Activated T-cell treated with anti-CD3 and anti-CD28 coated beads, Interleukin-2, amount 50 U/mL, for 4 hours (primary cell): ENCODE measurements at regions not wholly inside any gene's neighbourhood (a gene's known extent, or its start where the extent isn't known, plus 50 kb on each side); places are given as distances from the start of the nearest gene placed in this dataset.

ENCODE experiments used
- ATAC-seq, 2 donors: fragments of 200-7000 bp; cut with Tn5 transposase; one replicate each; pipeline ENCODE4 v1.10.0; 2021
- DNase-seq: peaks from one replicate; pipeline ENCODE4 v3.0.0-alpha.2; 2020
- H3K27me3 Mint-ChIP-seq: one replicate; pipeline ENCODE4 v1.8.0; 2021; ENCODE audit warnings: low read depth, mixed read lengths
- H3K36me3 Mint-ChIP-seq: one replicate; pipeline ENCODE4 v1.8.0; 2022; ENCODE audit warnings: mixed read lengths; ENCODE audit not compliant: insufficient read depth
- H3K4me1 Mint-ChIP-seq: one replicate; pipeline ENCODE4 v1.8.0; 2021; ENCODE audit warnings: low read depth, mixed read lengths
- H3K4me3 Mint-ChIP-seq: one replicate; pipeline ENCODE4 v1.8.0; 2021; ENCODE audit warnings: mild to moderate bottlenecking, moderate library complexity, mixed read lengths
- H3K9me3 Mint-ChIP-seq: one replicate; pipeline ENCODE4 v1.8.0; 2021; ENCODE audit warnings: mixed read lengths

DNA sequence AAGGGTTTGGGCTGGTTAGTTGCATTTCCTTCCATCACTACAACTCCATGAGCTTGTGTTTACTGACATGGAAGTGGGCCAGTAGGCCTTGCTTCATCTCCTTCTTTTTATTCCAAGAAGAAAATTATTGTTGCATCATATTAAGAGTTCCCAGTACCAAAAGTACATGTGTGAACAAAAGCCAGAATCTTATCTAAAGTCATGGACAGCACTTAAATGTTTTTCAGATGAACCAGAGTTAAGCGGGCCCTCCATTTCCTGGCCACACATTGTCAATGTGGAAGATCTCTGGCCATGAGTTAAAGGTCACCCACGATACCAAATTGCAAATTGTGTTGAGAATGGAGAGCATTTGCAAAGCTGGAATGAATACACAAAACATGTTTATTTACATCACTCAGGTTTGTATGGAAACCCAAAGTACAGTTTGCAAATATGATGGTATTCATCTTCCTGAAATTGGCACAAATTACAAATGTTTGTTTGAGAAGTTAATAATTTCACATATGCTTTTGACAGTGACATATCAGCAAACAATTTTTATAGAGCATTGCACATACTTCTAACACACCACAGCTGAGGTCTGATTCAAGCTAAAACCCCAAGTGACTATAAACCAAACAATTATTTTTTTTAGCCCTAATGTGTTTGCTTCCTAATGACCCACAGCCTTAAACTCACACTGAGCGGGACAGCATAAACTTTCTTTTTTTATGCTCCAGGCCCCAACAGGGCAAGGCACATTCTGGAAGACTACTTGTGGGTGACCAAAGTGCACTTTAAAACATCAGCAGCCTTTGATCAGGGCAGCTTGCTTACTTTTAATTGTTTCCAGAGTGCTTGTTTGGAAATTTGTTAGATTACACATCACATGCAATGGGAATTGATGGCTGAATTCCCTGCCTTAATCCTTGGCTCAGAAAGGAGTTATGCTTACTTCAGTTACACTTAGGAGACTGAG, 502.9 kb upstream of the SLIT2 start:
- Mint-ChIP-seq H3K9me3 (peaks cover 2% of the 10 kb centered on the region), H3K27me3 (no peaks in the 10 kb centered on the region), H3K4me1 (no peaks in the 10 kb centered on the region), H3K4me3 (no peak overlapping the region), H3K36me3 (no peaks in the 10 kb centered on the region)
- no peak for DNase-seq
- no peak for ATAC-seq

DNA sequence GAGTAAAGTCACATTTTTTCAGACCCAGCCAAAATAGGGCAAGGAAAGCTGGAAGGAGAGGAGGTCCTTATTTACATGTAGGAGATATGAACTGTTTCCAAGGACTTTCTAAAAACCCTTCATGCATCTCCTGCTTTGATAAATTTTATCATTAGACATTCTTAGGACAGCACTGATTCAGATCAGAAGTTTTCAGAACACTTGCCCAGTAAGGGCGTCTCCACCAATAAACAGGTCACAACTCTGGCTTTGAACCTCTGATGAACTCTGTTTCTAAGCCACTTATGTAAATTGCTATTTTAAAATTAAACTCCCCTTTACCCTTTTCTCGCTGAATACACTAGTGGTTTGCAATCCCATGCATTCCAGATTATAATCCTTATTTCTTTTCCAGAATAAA, 505.3 kb upstream of the SLIT2 start:
- H3K27me3 Mint-ChIP-seq, result no peaks in the 10 kb centered on the region
- peaks cover 2% of the 10 kb centered on the region for H3K9me3 Mint-ChIP-seq
- H3K4me1 Mint-ChIP-seq, result no peaks in the 10 kb centered on the region
- ATAC-seq (no peak), DNase-seq (no peak)
- no peak overlapping the region for H3K4me3 Mint-ChIP-seq
- H3K36me3 Mint-ChIP-seq, result no peaks in the 10 kb centered on the region

GRCh38 chr4:19743115-19743638, 508.5 kb upstream of the SLIT2 start:
- H3K4me3 Mint-ChIP-seq, result no peak overlapping the region
- H3K27me3 Mint-ChIP-seq, result no peaks in the 10 kb centered on the region
- DNase-seq, result no peak
- no peaks in the 10 kb centered on the region for H3K4me1 Mint-ChIP-seq
- ATAC-seq, result no peak
- H3K9me3 Mint-ChIP-seq, result peaks cover 2% of the 10 kb centered on the region
- H3K36me3 Mint-ChIP-seq, result no peaks in the 10 kb centered on the region

- H3K27me3 Mint-ChIP-seq, result no peaks in the 10 kb centered on the region
- H3K36me3 Mint-ChIP-seq, result no peaks in the 10 kb centered on the region
- DNase-seq (no peak), ATAC-seq (no peak)
- no peak overlapping the region for H3K4me3 Mint-ChIP-seq
- peaks cover 3% of the 10 kb centered on the region for H3K9me3 Mint-ChIP-seq
- no peaks in the 10 kb centered on the region for H3K4me1 Mint-ChIP-seq
Observed at GRCh38 chr4:19739101-19739651, 512.5 kb upstream of the SLIT2 start.

DNA sequence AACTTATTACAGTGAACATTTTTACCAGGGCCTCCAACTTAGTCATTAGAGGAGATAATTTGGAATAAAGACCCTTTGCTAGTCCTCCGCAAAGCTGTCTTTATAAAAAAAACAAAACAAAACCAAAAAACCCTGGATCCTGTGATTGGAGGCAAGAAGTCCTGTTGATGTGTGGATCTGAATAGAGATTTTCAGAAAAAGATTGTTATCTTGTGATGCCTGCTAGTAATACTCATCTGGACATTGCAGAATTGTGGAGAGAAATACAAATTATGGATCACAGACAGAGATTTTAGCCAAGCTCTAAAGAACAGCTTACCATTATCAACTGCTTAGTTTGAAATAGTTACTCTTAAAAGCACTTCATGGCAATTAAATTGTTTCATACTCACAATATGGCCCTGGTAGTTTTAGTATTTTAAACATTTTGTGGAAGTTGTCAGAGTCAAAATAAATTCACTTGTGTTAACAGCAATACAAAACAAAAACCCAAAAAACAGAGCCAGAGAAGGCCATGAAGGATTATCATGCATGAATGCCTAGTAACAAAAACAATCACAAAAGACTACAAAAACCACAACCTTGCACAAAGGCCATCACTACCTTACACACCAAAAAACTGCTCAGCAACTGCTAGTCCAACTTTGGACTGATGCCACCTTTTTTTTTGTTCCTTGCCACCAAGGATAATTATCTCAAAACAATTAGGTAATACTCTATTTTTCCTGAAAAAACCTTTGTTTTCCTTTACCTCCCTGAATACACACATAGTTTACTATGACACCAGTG, 514.5 kb upstream of the SLIT2 start:
- Mint-ChIP-seq H3K4me1 (no peaks in the 10 kb centered on the region), H3K9me3 (peaks cover 5% of the 10 kb centered on the region), H3K4me3 (no peak overlapping the region), H3K27me3 (no peaks in the 10 kb centered on the region), H3K36me3 (no peaks in the 10 kb centered on the region)
- ATAC-seq (no peak), DNase-seq (no peak)

DNA sequence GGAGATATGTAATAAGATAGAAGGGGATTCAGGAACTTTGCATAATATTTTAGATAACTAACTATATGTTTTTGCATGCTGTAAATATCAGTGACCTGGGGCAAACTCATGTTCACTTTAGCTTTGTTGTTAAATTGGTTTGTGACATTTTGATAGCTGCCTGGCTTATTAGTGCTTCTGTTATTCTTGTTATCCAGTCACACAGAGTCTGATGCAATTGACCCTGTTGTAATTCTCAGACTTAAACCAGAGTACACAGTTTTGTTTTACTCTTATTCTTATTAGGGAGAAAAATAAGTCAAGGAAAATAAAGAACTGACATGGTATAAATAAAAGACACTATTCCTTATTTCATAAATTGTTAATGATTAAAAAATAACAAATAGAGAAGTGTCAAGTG, 516.7 kb upstream of the SLIT2 start:
- DNase-seq, result no peak
- no peaks in the 10 kb centered on the region for H3K27me3 Mint-ChIP-seq

GRCh38 chr4:19729886-19730651, 521.6 kb upstream of the SLIT2 start:
- peaks cover 5% of the 10 kb centered on the region for H3K9me3 Mint-ChIP-seq
- no peak overlapping the region for H3K4me3 Mint-ChIP-seq
- peaks cover 8% of the 10 kb centered on the region for H3K4me1 Mint-ChIP-seq
- no peaks in the 10 kb centered on the region for H3K27me3 Mint-ChIP-seq
- H3K36me3 Mint-ChIP-seq, result no peaks in the 10 kb centered on the region
- no peak for DNase-seq
- ATAC-seq, result no peak

More for the DNA sequence above, 516.7 kb upstream of the SLIT2 start:
- Mint-ChIP-seq H3K36me3 (no peaks in the 10 kb centered on the region), H3K9me3 (peaks cover 5% of the 10 kb centered on the region), H3K4me1 (peaks cover 3% of the 10 kb centered on the region), H3K4me3 (no peak overlapping the region)
- ATAC-seq, result no peak

- no peaks in the 10 kb centered on the region for H3K36me3 Mint-ChIP-seq
- DNase-seq (no peak), ATAC-seq (no peak)
- H3K27me3 Mint-ChIP-seq, result no peaks in the 10 kb centered on the region
- H3K9me3 Mint-ChIP-seq, result no peaks in the 10 kb centered on the region
- H3K4me3 Mint-ChIP-seq, result no peak overlapping the region
- H3K4me1 Mint-ChIP-seq, result peaks cover 8% of the 10 kb centered on the region
Observed at GRCh38 chr4:19728773-19729172, 522.9 kb upstream of the SLIT2 start.

GRCh38 chr4:19727141-19727540, 524.6 kb upstream of the SLIT2 start:
- DNase-seq, result no peak
- H3K36me3 Mint-ChIP-seq, result no peaks in the 10 kb centered on the region
- peaks cover 8% of the 10 kb centered on the region for H3K4me1 Mint-ChIP-seq
- H3K27me3 Mint-ChIP-seq, result no peaks in the 10 kb centered on the region
- no peak for ATAC-seq
- H3K4me3 Mint-ChIP-seq, result no peak overlapping the region
- peaks cover 8% of the 10 kb centered on the region for H3K9me3 Mint-ChIP-seq

DNA sequence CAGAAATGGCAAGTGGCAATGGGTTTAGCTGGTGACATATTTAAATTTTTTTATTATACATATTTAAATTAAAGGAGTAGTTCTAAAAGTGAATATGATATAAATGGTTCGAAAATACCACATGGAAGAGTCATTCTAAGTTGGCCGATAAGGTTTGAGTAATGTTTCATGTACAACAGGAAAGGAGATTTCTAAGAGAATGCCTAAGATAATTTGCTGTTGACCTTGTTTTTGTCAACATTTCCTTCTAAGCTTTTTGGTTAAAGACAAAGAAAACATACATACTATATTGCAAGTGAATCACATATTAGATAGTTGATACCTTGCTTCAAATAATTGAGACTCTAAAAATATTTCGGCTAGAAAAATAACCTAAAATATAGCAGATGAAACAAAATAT, 526.6 kb upstream of the SLIT2 start:
- H3K4me1 Mint-ChIP-seq, result peaks cover 6% of the 10 kb centered on the region
- no peaks in the 10 kb centered on the region for H3K36me3 Mint-ChIP-seq
- ATAC-seq (no peak), DNase-seq (no peak)
- peaks cover 10% of the 10 kb centered on the region for H3K9me3 Mint-ChIP-seq
- H3K4me3 Mint-ChIP-seq, result no peak overlapping the region
- H3K27me3 Mint-ChIP-seq, result no peaks in the 10 kb centered on the region

DNA sequence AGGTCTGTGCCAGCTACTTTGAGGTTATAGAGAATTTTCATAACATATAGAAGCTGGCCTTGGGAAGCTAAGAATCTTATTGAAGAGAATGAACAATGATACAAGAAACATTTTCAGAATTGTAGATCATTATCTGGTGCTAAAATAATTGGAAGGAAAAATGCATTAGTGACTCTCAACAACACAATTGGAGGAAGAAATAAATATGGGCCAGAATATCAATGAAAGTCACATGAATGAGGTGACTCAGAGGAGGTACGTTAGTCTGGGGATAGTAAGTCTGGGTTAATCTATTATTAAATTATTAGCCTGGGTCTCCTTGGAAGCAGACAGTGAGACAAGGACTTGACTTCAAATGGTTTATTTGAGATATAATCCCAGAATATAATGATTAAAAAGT, 529.3 kb upstream of the SLIT2 start:
- Mint-ChIP-seq H3K27me3 (no peaks in the 10 kb centered on the region), H3K4me1 (no peaks in the 10 kb centered on the region), H3K4me3 (no peak overlapping the region), H3K9me3 (peaks cover 17% of the 10 kb centered on the region), H3K36me3 (no peaks in the 10 kb centered on the region)
- ATAC-seq (no peak), DNase-seq (no peak)

DNA sequence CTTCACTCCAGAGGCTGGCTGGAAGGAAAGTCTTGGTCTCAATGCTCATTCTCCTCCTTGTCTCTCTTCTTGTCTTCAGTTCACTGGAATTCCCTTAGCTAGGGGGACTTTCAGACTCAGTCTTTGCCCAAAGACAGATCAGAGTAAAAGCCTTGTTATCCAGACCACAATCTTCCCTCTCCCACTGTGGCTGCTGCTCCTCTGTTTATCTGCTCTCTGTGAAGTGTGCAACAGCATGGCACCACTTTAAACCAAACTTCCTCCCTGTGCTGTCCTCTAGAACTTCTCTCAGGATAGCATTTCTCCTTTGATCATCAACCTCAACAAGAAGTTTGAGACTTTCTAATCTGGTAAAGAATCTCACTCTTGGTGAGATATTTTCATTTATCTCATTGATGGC, 530.1 kb upstream of the SLIT2 start:
- Mint-ChIP-seq H3K9me3 (peaks cover 17% of the 10 kb centered on the region), H3K4me3 (no peak overlapping the region), H3K36me3 (no peaks in the 10 kb centered on the region), H3K4me1 (no peaks in the 10 kb centered on the region), H3K27me3 (no peaks in the 10 kb centered on the region)
- DNase-seq (no peak), ATAC-seq (no peak)

DNA sequence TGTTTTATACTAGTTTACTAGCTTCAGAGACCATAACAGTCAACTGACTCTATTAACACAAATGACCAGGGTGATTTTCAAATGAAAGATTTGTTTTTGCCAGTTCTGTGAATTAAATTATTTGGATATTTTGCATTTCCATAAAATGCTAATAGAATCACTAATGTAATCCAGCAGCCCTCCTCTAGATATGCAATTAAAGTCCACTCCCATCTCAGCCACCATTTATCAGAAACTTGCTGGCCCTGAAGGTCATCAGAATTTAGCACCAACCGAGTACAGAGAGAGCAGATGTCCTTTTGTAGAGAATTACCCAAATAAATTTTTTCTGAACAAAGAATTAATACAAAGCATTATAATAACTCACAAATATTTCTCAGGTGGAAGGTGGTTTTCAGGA, 531.1 kb upstream of the SLIT2 start:
- no peaks in the 10 kb centered on the region for H3K36me3 Mint-ChIP-seq
- H3K4me3 Mint-ChIP-seq, result no peak overlapping the region
- peaks cover 17% of the 10 kb centered on the region for H3K9me3 Mint-ChIP-seq
- H3K4me1 Mint-ChIP-seq, result no peaks in the 10 kb centered on the region
- H3K27me3 Mint-ChIP-seq, result no peaks in the 10 kb centered on the region
- ATAC-seq, result no peak
- no peak for DNase-seq

DNA sequence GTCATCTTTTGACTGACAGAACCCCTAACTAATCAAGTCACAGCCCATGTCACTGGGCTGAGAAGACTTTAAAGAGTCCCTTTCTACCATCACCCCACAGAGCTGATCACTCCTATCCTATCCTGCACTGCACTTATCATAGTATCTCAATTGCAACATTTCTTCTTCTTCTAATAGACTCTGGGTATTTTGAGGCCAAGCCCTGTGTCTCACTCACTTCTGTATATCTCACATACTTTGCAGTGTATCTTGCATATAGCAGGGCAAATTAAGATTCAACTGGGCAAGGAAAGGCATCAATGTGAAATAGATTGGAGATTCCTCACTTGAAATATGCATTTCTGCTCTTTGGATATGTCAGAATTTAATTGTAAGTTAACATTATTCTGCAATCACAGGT, 531.5 kb upstream of the SLIT2 start:
- ATAC-seq (no peak), DNase-seq (no peak)
- Mint-ChIP-seq H3K4me1 (no peaks in the 10 kb centered on the region), H3K27me3 (no peaks in the 10 kb centered on the region), H3K36me3 (no peaks in the 10 kb centered on the region), H3K9me3 (peaks cover 17% of the 10 kb centered on the region), H3K4me3 (no peak overlapping the region)
